ENCODE measurements at regions not wholly inside any gene's neighbourhood (a gene's known extent, or its start where the extent isn't known, plus 50 kb on each side); places are given as distances from the start of the nearest gene placed in this dataset.
"Not testable (repeated sequence)": the region's sequence is repeated elsewhere in the genome, so short reads cannot be mapped to it uniquely, and the experiment has no call there.

GRCh38 chr7:68195642-68196041 lies 1199.0 kb downstream of the TYW1 start:
- H3K36me3 ChIP-seq (ENCODE audit: control insufficient read depth, insufficient read depth, low read length); H3K23ac ChIP-seq (ENCODE audit: low read length); H3K4me2 ChIP-seq (ENCODE audit: low read length); H3K4me3 ChIP-seq (ENCODE audit: low read length); H3K4ac ChIP-seq (ENCODE audit: low read depth, low read length); H3K79me2 ChIP-seq (ENCODE audit: control insufficient read depth, insufficient read depth, low read length); H2BK5ac ChIP-seq (ENCODE audit: low read length); H3K27ac ChIP-seq (ENCODE audit: low read depth, low read length); H3K79me1 ChIP-seq (ENCODE audit: low read length); H2BK120ac ChIP-seq (ENCODE audit: low read depth, low read length); H3K56ac ChIP-seq (ENCODE audit: low read length); H4K5ac ChIP-seq (ENCODE audit: low read length); DNase-seq; H3K4me1 ChIP-seq (ENCODE audit: control insufficient read depth, low read depth, low read length); H3K27me3 ChIP-seq (ENCODE audit: insufficient read depth, low read length, poor library complexity); H2AK5ac ChIP-seq (ENCODE audit: low read length); H2BK15ac ChIP-seq (replicated peaks; ENCODE audit: low read depth); H3K18ac ChIP-seq (ENCODE audit: low read length); H3K9ac ChIP-seq (ENCODE audit: low read length); H4K8ac ChIP-seq (ENCODE audit: low read depth, low read length): not testable (repeated sequence)
- WGBS (ENCODE audit: extremely low coverage, insufficient coverage, low lambda C conversion rate): no CpG with 5 or more reads among the region's 2 CpGs

- H3K79me1 ChIP-seq (ENCODE audit: low read length): no peaks in the 10 kb centered on the region
- H3K18ac ChIP-seq (ENCODE audit: low read length): no peak overlapping the region
- no peak overlapping the region for H4K8ac ChIP-seq (ENCODE audit: low read depth, low read length)
- no peak overlapping the region for H3K4me3 ChIP-seq (ENCODE audit: low read length)
- H3K23ac ChIP-seq (ENCODE audit: low read length): no peak overlapping the region
- no peak for DNase-seq
- H3K4me1 ChIP-seq (ENCODE audit: control insufficient read depth, low read depth, low read length): no peaks in the 10 kb centered on the region
- no peak overlapping the region for H3K9ac ChIP-seq (ENCODE audit: low read length)
- no peaks in the 10 kb centered on the region for H3K27me3 ChIP-seq (ENCODE audit: insufficient read depth, low read length, poor library complexity)
- H3K4me2 ChIP-seq (ENCODE audit: low read length): no peak overlapping the region
- no peak overlapping the region for H2BK5ac ChIP-seq (ENCODE audit: low read length)
- H3K27ac ChIP-seq (ENCODE audit: low read depth, low read length): no peak overlapping the region
- H3K79me2 ChIP-seq (ENCODE audit: control insufficient read depth, insufficient read depth, low read length): no peaks in the 10 kb centered on the region
- H3K4ac ChIP-seq (ENCODE audit: low read depth, low read length): no peak overlapping the region
- no peak overlapping the region for H2AK5ac ChIP-seq (ENCODE audit: low read length)
- H2BK120ac ChIP-seq (ENCODE audit: low read depth, low read length): no peak overlapping the region
- H3K36me3 ChIP-seq (ENCODE audit: control insufficient read depth, insufficient read depth, low read length): no peaks in the 10 kb centered on the region
- H2BK15ac ChIP-seq (replicated peaks; ENCODE audit: low read depth): no peak overlapping the region
- WGBS (ENCODE audit: extremely low coverage, insufficient coverage, low lambda C conversion rate): no CpG with 5 or more reads among the region's 12 CpGs
- H3K56ac ChIP-seq (ENCODE audit: low read length): no peak overlapping the region
- H4K5ac ChIP-seq (ENCODE audit: low read length): no peak overlapping the region
Measured at GRCh38 chr7:68200051-68200670, 1203.5 kb downstream of the TYW1 start.

- Histone ChIP-seq H2AK5ac (ENCODE audit: low read length) (no peak overlapping the region), H3K56ac (ENCODE audit: low read length) (no peak overlapping the region), H4K8ac (ENCODE audit: low read depth, low read length) (no peak overlapping the region), H3K36me3 (ENCODE audit: control insufficient read depth, insufficient read depth, low read length) (no peaks in the 10 kb centered on the region), H3K23ac (ENCODE audit: low read length) (no peak overlapping the region), H2BK120ac (ENCODE audit: low read depth, low read length) (no peak overlapping the region), H4K5ac (ENCODE audit: low read length) (no peak overlapping the region), H2BK15ac (replicated peaks; ENCODE audit: low read depth) (no peak overlapping the region), H3K18ac (ENCODE audit: low read length) (no peak overlapping the region), H2BK5ac (ENCODE audit: low read length) (no peak overlapping the region), H3K4me1 (ENCODE audit: control insufficient read depth, low read depth, low read length) (no peaks in the 10 kb centered on the region), H3K4me3 (ENCODE audit: low read length) (no peak overlapping the region), H3K79me2 (ENCODE audit: control insufficient read depth, insufficient read depth, low read length) (no peaks in the 10 kb centered on the region), H3K79me1 (ENCODE audit: low read length) (no peaks in the 10 kb centered on the region), H3K4me2 (ENCODE audit: low read length) (no peak overlapping the region), H3K27ac (ENCODE audit: low read depth, low read length) (no peak overlapping the region), H3K4ac (ENCODE audit: low read depth, low read length) (no peak overlapping the region), H3K9ac (ENCODE audit: low read length) (no peak overlapping the region), H3K27me3 (ENCODE audit: insufficient read depth, low read length, poor library complexity) (no peaks in the 10 kb centered on the region)
- peak; percentile 83 for DNase-seq
- no CpG with 5 or more reads among the region's 8 CpGs for WGBS (ENCODE audit: extremely low coverage, insufficient coverage, low lambda C conversion rate)
Measured at GRCh38 chr7:68203251-68203650, 1206.6 kb downstream of the TYW1 start.

GRCh38 chr7:68205826-68206225 lies 1209.2 kb downstream of the TYW1 start:
- Histone ChIP-seq H3K27ac (ENCODE audit: low read depth, low read length) (no peak overlapping the region), H3K18ac (ENCODE audit: low read length) (no peak overlapping the region), H2BK5ac (ENCODE audit: low read length) (no peak overlapping the region), H3K27me3 (ENCODE audit: insufficient read depth, low read length, poor library complexity) (no peaks in the 10 kb centered on the region), H3K4me3 (ENCODE audit: low read length) (no peak overlapping the region), H2AK5ac (ENCODE audit: low read length) (no peak overlapping the region), H3K4me2 (ENCODE audit: low read length) (no peak overlapping the region), H2BK120ac (ENCODE audit: low read depth, low read length) (no peak overlapping the region), H3K9ac (ENCODE audit: low read length) (no peak overlapping the region), H3K36me3 (ENCODE audit: control insufficient read depth, insufficient read depth, low read length) (no peaks in the 10 kb centered on the region), H3K23ac (ENCODE audit: low read length) (no peak overlapping the region), H3K79me1 (ENCODE audit: low read length) (no peaks in the 10 kb centered on the region), H4K8ac (ENCODE audit: low read depth, low read length) (no peak overlapping the region), H4K5ac (ENCODE audit: low read length) (no peak overlapping the region), H3K56ac (ENCODE audit: low read length) (no peak overlapping the region), H3K79me2 (ENCODE audit: control insufficient read depth, insufficient read depth, low read length) (no peaks in the 10 kb centered on the region), H2BK15ac (replicated peaks; ENCODE audit: low read depth) (no peak overlapping the region), H3K4me1 (ENCODE audit: control insufficient read depth, low read depth, low read length) (no peaks in the 10 kb centered on the region), H3K4ac (ENCODE audit: low read depth, low read length) (no peak overlapping the region)
- no CpG with 5 or more reads among the region's 7 CpGs for WGBS (ENCODE audit: extremely low coverage, insufficient coverage, low lambda C conversion rate)
- DNase-seq: no peak

GRCh38 chr7:68206946-68207485 lies 1210.4 kb downstream of the TYW1 start:
- Histone ChIP-seq H3K79me2 (ENCODE audit: control insufficient read depth, insufficient read depth, low read length) (no peaks in the 10 kb centered on the region), H3K18ac (ENCODE audit: low read length) (no peak overlapping the region), H3K27ac (ENCODE audit: low read depth, low read length) (no peak overlapping the region), H3K56ac (ENCODE audit: low read length) (no peak overlapping the region), H3K4me2 (ENCODE audit: low read length) (no peak overlapping the region), H3K27me3 (ENCODE audit: insufficient read depth, low read length, poor library complexity) (no peaks in the 10 kb centered on the region), H3K36me3 (ENCODE audit: control insufficient read depth, insufficient read depth, low read length) (no peaks in the 10 kb centered on the region), H2BK15ac (replicated peaks; ENCODE audit: low read depth) (no peak overlapping the region), H4K8ac (ENCODE audit: low read depth, low read length) (no peak overlapping the region), H3K4me1 (ENCODE audit: control insufficient read depth, low read depth, low read length) (no peaks in the 10 kb centered on the region), H3K23ac (ENCODE audit: low read length) (no peak overlapping the region), H4K5ac (ENCODE audit: low read length) (no peak overlapping the region), H2BK5ac (ENCODE audit: low read length) (no peak overlapping the region), H3K79me1 (ENCODE audit: low read length) (no peaks in the 10 kb centered on the region), H2BK120ac (ENCODE audit: low read depth, low read length) (no peak overlapping the region), H3K9ac (ENCODE audit: low read length) (no peak overlapping the region), H3K4ac (ENCODE audit: low read depth, low read length) (no peak overlapping the region), H2AK5ac (ENCODE audit: low read length) (no peak overlapping the region), H3K4me3 (ENCODE audit: low read length) (no peak overlapping the region)
- no CpG with 5 or more reads among the region's 11 CpGs for WGBS (ENCODE audit: extremely low coverage, insufficient coverage, low lambda C conversion rate)
- no peak for DNase-seq

- no peak overlapping the region for H3K4me2 ChIP-seq (ENCODE audit: low read length)
- peak; percentile 92 for DNase-seq
- H3K4ac ChIP-seq (ENCODE audit: low read depth, low read length): no peak overlapping the region
- H3K9ac ChIP-seq (ENCODE audit: low read length): no peak overlapping the region
- no peak overlapping the region for H3K4me3 ChIP-seq (ENCODE audit: low read length)
- H2AK5ac ChIP-seq (ENCODE audit: low read length): no peak overlapping the region
- no peak overlapping the region for H4K5ac ChIP-seq (ENCODE audit: low read length)
- no peaks in the 10 kb centered on the region for H3K27me3 ChIP-seq (ENCODE audit: insufficient read depth, low read length, poor library complexity)
- no peak overlapping the region for H3K27ac ChIP-seq (ENCODE audit: low read depth, low read length)
- no peaks in the 10 kb centered on the region for H3K4me1 ChIP-seq (ENCODE audit: control insufficient read depth, low read depth, low read length)
- no peak overlapping the region for H2BK5ac ChIP-seq (ENCODE audit: low read length)
- H3K79me2 ChIP-seq (ENCODE audit: control insufficient read depth, insufficient read depth, low read length): no peaks in the 10 kb centered on the region
- no peak overlapping the region for H3K56ac ChIP-seq (ENCODE audit: low read length)
- no peaks in the 10 kb centered on the region for H3K36me3 ChIP-seq (ENCODE audit: control insufficient read depth, insufficient read depth, low read length)
- no peak overlapping the region for H2BK15ac ChIP-seq (replicated peaks; ENCODE audit: low read depth)
- H2BK120ac ChIP-seq (ENCODE audit: low read depth, low read length): no peak overlapping the region
- H3K18ac ChIP-seq (ENCODE audit: low read length): no peak overlapping the region
- no peak overlapping the region for H3K23ac ChIP-seq (ENCODE audit: low read length)
- no peaks in the 10 kb centered on the region for H3K79me1 ChIP-seq (ENCODE audit: low read length)
- no peak overlapping the region for H4K8ac ChIP-seq (ENCODE audit: low read depth, low read length)
- no CpG with 5 or more reads among the region's 8 CpGs for WGBS (ENCODE audit: extremely low coverage, insufficient coverage, low lambda C conversion rate)
Measured at GRCh38 chr7:68207676-68208075, 1211.0 kb downstream of the TYW1 start.
